ENCODE measurements at regions not wholly inside any gene's neighbourhood (a gene's known extent, or its start where the extent isn't known, plus 50 kb on each side); places are given as distances from the start of the nearest gene placed in this dataset.

DNA sequence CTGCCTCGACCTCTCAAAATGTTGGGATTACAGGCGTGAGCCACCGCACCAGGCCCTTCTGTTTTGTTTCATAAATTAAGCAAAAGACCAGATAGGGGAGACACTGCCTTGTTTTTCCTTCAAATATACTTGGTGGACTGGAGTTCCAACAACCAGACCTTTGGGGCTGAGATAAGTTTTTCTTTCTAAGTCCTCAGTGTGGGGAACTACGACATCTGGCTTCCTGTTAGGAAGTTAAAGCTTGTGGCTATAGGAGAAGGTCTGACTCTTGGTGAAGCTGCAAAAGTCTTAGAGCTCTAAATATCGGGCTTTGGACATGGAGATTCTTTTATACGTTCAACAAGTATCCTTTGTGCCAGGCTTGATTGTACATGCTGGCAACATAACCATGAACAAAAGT, 64.1 kb upstream of the EED start:
- Histone ChIP-seq H3K27ac (peak overlapping the region in 5 of 12 donors; percentile 11 to 61 (median 29)), H3K27me3 (no peaks in the 10 kb centered on the region), H3K9me3 (no peaks in the 10 kb centered on the region), H3K4me1 (peaks cover 0 to 83% (median 36%) of the 10 kb centered on the region in 12 donors), H3K36me3 (no peaks in the 10 kb centered on the region), H3K4me3 (no peak overlapping the region)
- WGBS, 4 donors = 74 to 81% (median 77%) methylated on average over 6 of the region's 6 CpGs
- peak in 1 of 4 donors; percentile 32 for ATAC-seq
- intact Hi-C loops (cut with DNase I) = loop anchor here in 1 of 10 donors (10.0 kb wide), 1 partner anchor 106 kb away; no protein-coding TSS in a partner anchor
- DNase-seq = no peak
- TF ChIP-seq, protein P1, sequence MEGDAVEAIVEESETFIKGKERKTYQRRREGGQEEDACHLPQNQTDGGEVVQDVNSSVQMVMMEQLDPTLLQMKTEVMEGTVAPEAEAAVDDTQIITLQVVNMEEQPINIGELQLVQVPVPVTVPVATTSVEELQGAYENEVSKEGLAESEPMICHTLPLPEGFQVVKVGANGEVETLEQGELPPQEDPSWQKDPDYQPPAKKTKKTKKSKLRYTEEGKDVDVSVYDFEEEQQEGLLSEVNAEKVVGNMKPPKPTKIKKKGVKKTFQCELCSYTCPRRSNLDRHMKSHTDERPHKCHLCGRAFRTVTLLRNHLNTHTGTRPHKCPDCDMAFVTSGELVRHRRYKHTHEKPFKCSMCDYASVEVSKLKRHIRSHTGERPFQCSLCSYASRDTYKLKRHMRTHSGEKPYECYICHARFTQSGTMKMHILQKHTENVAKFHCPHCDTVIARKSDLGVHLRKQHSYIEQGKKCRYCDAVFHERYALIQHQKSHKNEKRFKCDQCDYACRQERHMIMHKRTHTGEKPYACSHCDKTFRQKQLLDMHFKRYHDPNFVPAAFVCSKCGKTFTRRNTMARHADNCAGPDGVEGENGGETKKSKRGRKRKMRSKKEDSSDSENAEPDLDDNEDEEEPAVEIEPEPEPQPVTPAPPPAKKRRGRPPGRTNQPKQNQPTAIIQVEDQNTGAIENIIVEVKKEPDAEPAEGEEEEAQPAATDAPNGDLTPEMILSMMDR (IDR thresholded peaks at IDR 0.05) = no peak
- no peak for TF ChIP-seq POLR2A (IDR thresholded peaks at IDR 0.05)

DNA sequence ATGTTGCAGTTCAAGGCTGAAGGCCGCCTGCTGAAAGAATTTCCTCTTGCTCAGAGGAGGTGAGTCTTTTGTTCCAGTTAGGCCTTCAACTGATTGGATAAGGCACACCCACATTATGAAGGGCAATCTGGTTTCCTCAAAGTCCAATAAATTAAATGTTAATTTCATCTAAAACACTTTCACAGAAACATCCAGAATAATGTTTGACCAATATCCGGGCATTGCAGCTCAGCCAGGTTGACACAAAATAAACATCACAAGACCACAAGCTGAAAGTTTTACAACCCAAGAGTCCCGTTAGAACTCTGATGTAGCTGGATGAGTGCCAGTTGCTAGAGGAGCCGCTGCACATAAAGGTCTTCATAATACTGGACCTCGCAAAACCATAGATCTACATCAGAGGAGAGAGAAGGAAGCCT, 64.9 kb upstream of the EED start:
- intact Hi-C loops (cut with DNase I) = loop anchor here in 2 of 10 donors (5.0 to 10.0 kb wide), 2 partner anchors 105 to 112 kb away; partner anchors contain the start of gene PICALM (in 1 of the 2)

DNA sequence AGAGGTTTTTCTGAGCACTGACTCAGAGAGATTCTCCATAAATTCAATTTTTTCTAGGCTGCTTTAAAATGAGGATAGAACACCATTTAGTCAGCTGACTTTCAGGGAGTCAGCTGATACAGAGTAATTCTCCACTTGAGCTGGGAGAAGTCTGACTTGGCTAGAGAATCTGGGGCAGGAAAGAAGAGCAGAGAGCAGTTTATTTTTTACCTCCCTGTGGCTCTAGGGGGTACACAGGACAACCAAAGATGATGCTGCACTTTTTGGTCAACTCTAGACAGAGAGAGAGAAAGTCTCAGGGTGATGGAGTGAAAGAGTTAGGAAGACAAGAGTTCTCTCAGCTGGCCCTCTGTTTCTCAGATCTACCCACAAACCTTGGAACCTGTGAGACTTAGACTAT, 67.3 kb upstream of the EED start:
- no peaks in the 10 kb centered on the region for H3K36me3 ChIP-seq
- intact Hi-C loops (cut with DNase I) = loop anchor here in 1 of 10 donors (5.0 kb wide), 1 partner anchor 110 kb away; the partner anchor contains the start of gene PICALM
- no peaks in the 10 kb centered on the region for H3K27me3 ChIP-seq
- ATAC-seq (no peak), DNase-seq (no peak)
- TF ChIP-seq, protein P1 (IDR thresholded peaks at IDR 0.05) = no peak
- no peak for TF ChIP-seq POLR2A (IDR thresholded peaks at IDR 0.05)
- no peak overlapping the region for H3K4me3 ChIP-seq
- peaks cover 6 to 86% (median 51%) of the 10 kb centered on the region in 12 donors for H3K4me1 ChIP-seq
- H3K27ac ChIP-seq = peak overlapping the region in 1 of 12 donors; percentile 71
- H3K9me3 ChIP-seq = no peaks in the 10 kb centered on the region

More for the DNA sequence above, 64.9 kb upstream of the EED start:
- H3K36me3 ChIP-seq = no peaks in the 10 kb centered on the region
- TF ChIP-seq POLR2A (IDR thresholded peaks at IDR 0.05) = no peak
- TF ChIP-seq, protein P1 (IDR thresholded peaks at IDR 0.05) = no peak
- 64 to 71% (median 67%) methylated on average over 5 of the region's 5 CpGs for WGBS, 4 donors
- no peaks in the 10 kb centered on the region for H3K27me3 ChIP-seq
- peaks cover 0 to 83% (median 37%) of the 10 kb centered on the region in 12 donors for H3K4me1 ChIP-seq
- H3K27ac ChIP-seq = peak overlapping the region in 5 of 12 donors; percentile 11 to 61 (median 17)
- no peak overlapping the region for H3K4me3 ChIP-seq
- ATAC-seq (peak in 1 of 4 donors; percentile 52), DNase-seq (no peak)
- no peaks in the 10 kb centered on the region for H3K9me3 ChIP-seq

DNA sequence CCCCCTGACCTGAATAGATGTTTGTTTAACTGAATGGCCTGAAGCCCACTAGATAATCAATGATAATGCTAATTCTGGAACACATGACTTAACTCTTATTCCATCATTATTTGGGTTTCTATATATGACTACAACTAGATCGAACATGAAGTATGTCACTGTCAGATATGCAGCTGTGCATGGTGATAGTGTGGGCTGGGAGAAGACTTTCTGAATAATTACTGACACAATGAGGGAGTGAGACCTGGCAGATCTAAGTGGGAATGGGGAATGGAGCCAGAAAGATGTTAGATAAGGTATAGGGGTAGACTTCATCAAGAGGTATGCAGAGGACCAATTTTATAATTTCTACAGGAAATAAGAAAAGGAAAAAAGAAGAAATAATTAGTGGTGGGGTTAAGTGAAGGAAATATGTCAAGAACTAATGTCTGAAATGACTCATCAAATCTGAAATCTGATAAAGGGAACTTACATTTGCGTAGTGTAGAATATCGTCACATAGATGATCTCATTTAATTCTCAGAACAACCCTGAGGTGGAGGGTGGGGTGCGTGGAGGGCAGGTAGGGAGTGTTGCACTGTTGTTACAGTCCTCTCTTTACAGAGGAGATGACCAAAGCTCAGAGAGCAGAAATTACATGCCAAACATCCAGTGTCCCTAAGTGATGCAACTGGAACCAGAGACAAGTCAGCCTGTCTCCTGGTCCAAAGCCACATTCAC, 68.2 kb upstream of the EED start:
- 66 to 71% (median 69%) methylated on average over 4 of the region's 4 CpGs for WGBS, 4 donors
- intact Hi-C loops (cut with DNase I) = loop anchor here in 1 of 10 donors (5.0 kb wide), 1 partner anchor 109 kb away; the partner anchor contains the start of gene PICALM
- no peak for ATAC-seq
- no peaks in the 10 kb centered on the region for H3K9me3 ChIP-seq
- peaks cover 6 to 94% (median 51%) of the 10 kb centered on the region in 12 donors for H3K4me1 ChIP-seq
- H3K27me3 ChIP-seq = no peaks in the 10 kb centered on the region
- DNase-seq = no peak
- TF ChIP-seq, protein P1 (IDR thresholded peaks at IDR 0.05) = no peak
- TF ChIP-seq POLR2A (IDR thresholded peaks at IDR 0.05) = no peak
- peak overlapping the region in 1 of 12 donors; percentile 82 for H3K27ac ChIP-seq
- H3K36me3 ChIP-seq = no peaks in the 10 kb centered on the region
- H3K4me3 ChIP-seq = no peak overlapping the region
